Activated CD4-positive, alpha-beta memory T cell treated with anti-CD3 and anti-CD28 coated beads for 36 hours (primary cell): ENCODE measurements at regions not wholly inside any gene's neighbourhood (a gene's known extent, or its start where the extent isn't known, plus 50 kb on each side); places are given as distances from the start of the nearest gene placed in this dataset.
"Not testable (repeated sequence)": the region's sequence is repeated elsewhere in the genome, so short reads cannot be mapped to it uniquely, and the experiment has no call there.

ENCODE experiments used
- CTCF ChIA-PET: fragments of 350-600 bp; sonication (Branson Sonifier 250); formaldehyde crosslinking; loops from one replicate; lab custom pipeline; 2021; ENCODE audit warnings: antibody characterized with exemption, inconsistent platforms; lab: Charles Lee
- POLR2A ChIA-PET: fragments of 350-600 bp; sonication (Branson Sonifier 250); formaldehyde crosslinking; loops from one replicate; lab custom pipeline; 2021; ENCODE audit warnings: antibody characterized with exemption; lab: Charles Lee
- DNase-seq: peaks from one replicate; pipeline ENCODE4 v3.0.0-alpha.2; 2020
- H3K27ac Mint-ChIP-seq: one replicate; pipeline ENCODE4 v1.8.0; 2021; ENCODE audit warnings: mixed read lengths
- H3K27me3 Mint-ChIP-seq: one replicate; pipeline ENCODE4 v1.8.0; 2021; ENCODE audit warnings: mixed read lengths
- H3K36me3 Mint-ChIP-seq: one replicate; pipeline ENCODE4 v1.8.0; 2021; ENCODE audit warnings: mixed read lengths
- H3K4me1 Mint-ChIP-seq: one replicate; pipeline ENCODE4 v1.8.0; 2021; ENCODE audit warnings: low read depth, mixed read lengths
- H3K4me3 Mint-ChIP-seq: one replicate; pipeline ENCODE4 v1.8.0; 2021; ENCODE audit warnings: mild to moderate bottlenecking, mixed read lengths
- H3K9me3 Mint-ChIP-seq: one replicate; pipeline ENCODE4 v1.8.0; 2021; ENCODE audit warnings: mixed read lengths
- intact Hi-C: fragments of 100-400 bp; cut with micrococcal nuclease; formaldehyde crosslinking; loops from one replicate; pipeline ENCODE4 v1.15.1; 2023

- Mint-ChIP-seq H3K27ac (no peak overlapping the region), H3K9me3 (no peaks in the 10 kb centered on the region), H3K4me3 (no peak overlapping the region), H3K4me1 (no peaks in the 10 kb centered on the region), H3K36me3 (no peaks in the 10 kb centered on the region), H3K27me3 (peaks cover 2% of the 10 kb centered on the region)
- intact Hi-C loops: no loop called here
- DNase-seq: no peak
- ChIA-PET POLR2A (no interaction called here), CTCF (no interaction called here)
Measured at GRCh38 chr1:227508431-227508830, 54.9 kb upstream of the ZNF678 start.

- intact Hi-C loops, H3K9me3 Mint-ChIP-seq, H3K4me1 Mint-ChIP-seq, H3K36me3 Mint-ChIP-seq, POLR2A ChIA-PET, DNase-seq, H3K4me3 Mint-ChIP-seq, H3K27ac Mint-ChIP-seq, H3K27me3 Mint-ChIP-seq, CTCF ChIA-PET: not testable (repeated sequence)
Measured at GRCh38 chr1:227506490-227507393, 56.6 kb upstream of the ZNF678 start.

GRCh38 chr1:227496045-227496444 lies 67.3 kb upstream of the ZNF678 start:
- POLR2A ChIA-PET, H3K9me3 Mint-ChIP-seq, H3K4me3 Mint-ChIP-seq: not testable (repeated sequence)

DNA sequence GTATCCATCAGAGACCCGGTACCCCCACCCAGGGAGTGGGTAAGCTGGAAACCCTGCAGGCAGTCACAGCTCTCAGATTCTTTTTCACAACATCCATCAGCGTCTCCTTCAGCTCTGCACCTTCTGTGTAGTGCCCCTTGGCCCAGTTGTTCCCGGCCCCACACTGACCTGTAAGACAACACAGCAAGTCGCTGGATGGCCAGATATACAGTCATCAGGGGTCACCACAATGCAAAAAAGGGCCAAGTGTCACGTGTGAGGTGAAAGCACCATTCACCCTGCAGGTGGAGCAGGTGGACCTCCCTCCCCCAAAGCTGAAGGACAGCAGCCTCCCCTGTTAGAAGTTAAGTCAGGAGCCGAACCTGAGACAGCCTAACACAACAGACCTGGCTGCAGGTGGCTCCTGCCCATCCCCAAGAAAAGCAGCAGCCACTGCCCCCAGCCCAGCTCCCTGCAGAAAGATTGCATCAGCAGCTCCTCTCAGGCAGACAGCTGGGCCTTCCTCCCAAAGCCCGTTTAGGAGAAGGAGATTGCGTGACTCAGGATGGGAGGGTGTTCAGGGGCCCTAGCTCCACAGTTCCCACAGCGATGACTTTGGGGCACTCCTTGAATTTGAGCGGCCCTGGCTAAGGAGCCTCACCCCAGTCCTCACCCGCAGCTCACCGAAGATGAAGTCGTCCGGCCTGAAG lies 69.3 kb upstream of the ZNF678 start:
- DNase-seq, H3K27ac Mint-ChIP-seq, POLR2A ChIA-PET, H3K9me3 Mint-ChIP-seq, intact Hi-C loops, H3K4me3 Mint-ChIP-seq, H3K4me1 Mint-ChIP-seq, H3K27me3 Mint-ChIP-seq, CTCF ChIA-PET, H3K36me3 Mint-ChIP-seq: not testable (repeated sequence)

More at GRCh38 chr1:227496045-227496444, 67.3 kb upstream of the ZNF678 start:
- H3K27me3 Mint-ChIP-seq, intact Hi-C loops, DNase-seq, H3K4me1 Mint-ChIP-seq, H3K36me3 Mint-ChIP-seq, CTCF ChIA-PET, H3K27ac Mint-ChIP-seq: not testable (repeated sequence)

GRCh38 chr1:227490478-227490877 lies 72.9 kb upstream of the ZNF678 start:
- CTCF ChIA-PET: interaction anchor here (1.6 kb wide), 1 partner anchor 9 kb away, joined by 3 read pairs; no protein-coding TSS in a partner anchor
- Mint-ChIP-seq H3K4me3 (no peak overlapping the region), H3K27ac (no peak overlapping the region), H3K27me3 (no peaks in the 10 kb centered on the region), H3K9me3 (no peaks in the 10 kb centered on the region), H3K36me3 (no peaks in the 10 kb centered on the region), H3K4me1 (no peaks in the 10 kb centered on the region)
- POLR2A ChIA-PET: no interaction called here
- DNase-seq: no peak
- intact Hi-C loops: no loop called here

DNA sequence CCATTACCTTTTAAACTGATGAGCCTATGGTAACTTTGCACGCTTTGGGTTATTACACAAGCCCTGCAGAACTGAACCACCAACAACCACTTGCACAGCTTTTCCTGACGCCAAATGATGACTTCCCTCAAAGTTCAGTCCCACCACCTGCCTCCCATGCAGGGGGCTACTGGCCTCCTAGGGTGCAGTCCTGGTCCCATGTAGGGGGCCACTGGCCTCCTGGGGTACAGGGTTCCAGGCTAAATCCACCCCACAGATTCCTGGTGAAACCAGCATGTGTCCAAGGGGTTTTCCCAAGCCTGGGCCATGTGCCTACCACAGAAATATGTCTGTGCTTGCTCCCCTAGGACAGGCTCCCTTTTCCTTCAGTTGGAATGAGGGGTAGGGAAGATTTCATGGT lies 73.4 kb upstream of the ZNF678 start:
- no peaks in the 10 kb centered on the region for H3K4me1 Mint-ChIP-seq
- no peaks in the 10 kb centered on the region for H3K27me3 Mint-ChIP-seq
- intact Hi-C loops: no loop called here
- POLR2A ChIA-PET: no interaction called here
- no peak overlapping the region for H3K27ac Mint-ChIP-seq
- CTCF ChIA-PET: no interaction called here
- no peaks in the 10 kb centered on the region for H3K36me3 Mint-ChIP-seq
- H3K9me3 Mint-ChIP-seq: no peaks in the 10 kb centered on the region
- no peak for DNase-seq
- no peak overlapping the region for H3K4me3 Mint-ChIP-seq

- CTCF ChIA-PET: interaction anchor here (0.6 kb wide), 1 partner anchor 768 kb away, joined by 3 read pairs; no protein-coding TSS in a partner anchor
- intact Hi-C loops: loop anchor here (10.0 kb wide), 1 partner anchor 275 kb away; no protein-coding TSS in a partner anchor
- POLR2A ChIA-PET: no interaction called here
- H3K27ac Mint-ChIP-seq: no peak overlapping the region
- H3K36me3 Mint-ChIP-seq: no peaks in the 10 kb centered on the region
- no peaks in the 10 kb centered on the region for H3K27me3 Mint-ChIP-seq
- no peaks in the 10 kb centered on the region for H3K4me1 Mint-ChIP-seq
- no peak for DNase-seq
- no peaks in the 10 kb centered on the region for H3K9me3 Mint-ChIP-seq
- H3K4me3 Mint-ChIP-seq: no peak overlapping the region
Measured at GRCh38 chr1:227489572-227489971, 73.8 kb upstream of the ZNF678 start.

- Mint-ChIP-seq H3K4me3 (no peak overlapping the region), H3K4me1 (no peaks in the 10 kb centered on the region)
- intact Hi-C loops: loop anchor here (10.0 kb wide), 1 partner anchor 277 kb away; no protein-coding TSS in a partner anchor
Measured at GRCh38 chr1:227487606-227488005, 75.8 kb upstream of the ZNF678 start.

DNA sequence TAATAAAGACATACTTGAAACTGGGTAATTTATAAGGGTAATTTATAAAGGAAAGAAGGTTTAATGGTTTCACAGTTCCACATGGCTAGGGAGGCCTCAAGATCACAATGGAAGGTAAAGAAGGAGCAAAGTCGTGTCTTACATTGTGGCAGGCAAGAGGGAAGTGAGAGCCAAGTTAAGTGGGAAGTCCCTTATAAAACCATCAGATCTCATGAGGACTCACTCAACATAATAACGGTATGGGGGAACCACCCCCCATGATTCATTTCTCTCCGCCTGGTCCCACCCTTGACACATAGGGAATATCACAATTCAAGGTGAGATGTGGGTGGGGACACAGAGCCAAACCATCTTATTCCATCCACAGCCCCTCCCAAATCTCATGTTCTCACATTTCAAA lies 76.8 kb upstream of the ZNF678 start:
- no peaks in the 10 kb centered on the region for H3K36me3 Mint-ChIP-seq
- CTCF ChIA-PET: no interaction called here
- intact Hi-C loops: loop anchor here (10.0 kb wide), 1 partner anchor 278 kb away; no protein-coding TSS in a partner anchor
- H3K27ac Mint-ChIP-seq: no peak overlapping the region
- peaks cover 2% of the 10 kb centered on the region for H3K27me3 Mint-ChIP-seq
- no peak for DNase-seq
- POLR2A ChIA-PET: no interaction called here
- H3K4me3 Mint-ChIP-seq: no peak overlapping the region
- no peaks in the 10 kb centered on the region for H3K9me3 Mint-ChIP-seq
- no peaks in the 10 kb centered on the region for H3K4me1 Mint-ChIP-seq

More at GRCh38 chr1:227487606-227488005, 75.8 kb upstream of the ZNF678 start:
- no peaks in the 10 kb centered on the region for H3K9me3 Mint-ChIP-seq
- no peak for DNase-seq
- ChIA-PET POLR2A (no interaction called here), CTCF (no interaction called here)
- H3K27ac Mint-ChIP-seq: no peak overlapping the region
- H3K36me3 Mint-ChIP-seq: no peaks in the 10 kb centered on the region
- H3K27me3 Mint-ChIP-seq: no peaks in the 10 kb centered on the region

GRCh38 chr1:227482023-227482299 lies 81.4 kb upstream of the ZNF678 start:
- intact Hi-C loops: loop anchor here (10.0 kb wide), 1 partner anchor 283 kb away; no protein-coding TSS in a partner anchor
- CTCF ChIA-PET: interaction anchor here (0.6 to 2.6 kb wide), 7 partner anchors 9 to 492 kb away, joined by 3 to 16 read pairs (median 4); no protein-coding TSS in a partner anchor

DNA sequence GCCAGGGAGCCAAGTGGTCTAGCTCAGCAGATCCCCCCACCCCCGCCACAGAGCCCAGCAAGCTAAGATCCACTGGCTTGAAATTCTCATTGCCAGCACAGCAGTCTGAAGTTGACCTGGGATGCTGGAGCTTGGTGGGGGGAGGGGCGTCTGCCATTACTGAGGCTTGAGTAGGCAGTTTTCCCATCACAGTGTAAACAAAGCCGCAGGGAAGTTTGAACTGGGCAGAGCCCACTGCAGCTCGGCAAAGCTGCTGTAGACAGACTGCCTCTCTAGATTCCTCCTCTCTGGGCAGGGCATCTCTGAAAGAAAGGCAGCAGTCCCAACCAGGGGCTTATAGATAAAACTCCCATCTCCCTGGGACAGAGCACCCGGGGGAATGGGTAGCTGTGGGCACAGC lies 89.3 kb upstream of the ZNF678 start:
- H3K27ac Mint-ChIP-seq, POLR2A ChIA-PET, H3K9me3 Mint-ChIP-seq, H3K4me1 Mint-ChIP-seq, H3K4me3 Mint-ChIP-seq, DNase-seq, intact Hi-C loops, H3K36me3 Mint-ChIP-seq: not testable (repeated sequence)
- CTCF ChIA-PET: interaction anchor here (0.6 kb wide), 1 partner anchor 475 kb away, joined by 3 read pairs; no protein-coding TSS in a partner anchor
- peaks cover 22% of the 10 kb centered on the region for H3K27me3 Mint-ChIP-seq

More at GRCh38 chr1:227482023-227482299, 81.4 kb upstream of the ZNF678 start:
- H3K9me3 Mint-ChIP-seq: no peaks in the 10 kb centered on the region
- H3K27ac Mint-ChIP-seq: no peak overlapping the region
- peaks cover 9% of the 10 kb centered on the region for H3K27me3 Mint-ChIP-seq
- no peaks in the 10 kb centered on the region for H3K36me3 Mint-ChIP-seq
- POLR2A ChIA-PET: no interaction called here
- no peak for DNase-seq
- no peak overlapping the region for H3K4me3 Mint-ChIP-seq
- no peaks in the 10 kb centered on the region for H3K4me1 Mint-ChIP-seq

- ChIA-PET CTCF (no interaction called here), POLR2A (no interaction called here)
- no peaks in the 10 kb centered on the region for H3K36me3 Mint-ChIP-seq
- intact Hi-C loops: no loop called here
- peaks cover 5% of the 10 kb centered on the region for H3K9me3 Mint-ChIP-seq
- no peak overlapping the region for H3K4me3 Mint-ChIP-seq
- no peak overlapping the region for H3K27ac Mint-ChIP-seq
- no peaks in the 10 kb centered on the region for H3K4me1 Mint-ChIP-seq
- H3K27me3 Mint-ChIP-seq: peaks cover 22% of the 10 kb centered on the region
- DNase-seq: no peak
Measured at GRCh38 chr1:227472772-227473171, 90.6 kb upstream of the ZNF678 start.
